COLO668 (cell line): ENCODE measurements at regions not wholly inside any gene's neighbourhood (a gene's known extent, or its start where the extent isn't known, plus 50 kb on each side); places are given as distances from the start of the nearest gene placed in this dataset.
"Not testable (repeated sequence)": the region's sequence is repeated elsewhere in the genome, so short reads cannot be mapped to it uniquely, and the experiment has no call there.

Experiments used
- DNase-seq: peaks from one replicate; lab custom pipeline; 2025; ENCODE audit not compliant: unreplicated experiment; lab: John Stamatoyannopoulos, UW

DNA sequence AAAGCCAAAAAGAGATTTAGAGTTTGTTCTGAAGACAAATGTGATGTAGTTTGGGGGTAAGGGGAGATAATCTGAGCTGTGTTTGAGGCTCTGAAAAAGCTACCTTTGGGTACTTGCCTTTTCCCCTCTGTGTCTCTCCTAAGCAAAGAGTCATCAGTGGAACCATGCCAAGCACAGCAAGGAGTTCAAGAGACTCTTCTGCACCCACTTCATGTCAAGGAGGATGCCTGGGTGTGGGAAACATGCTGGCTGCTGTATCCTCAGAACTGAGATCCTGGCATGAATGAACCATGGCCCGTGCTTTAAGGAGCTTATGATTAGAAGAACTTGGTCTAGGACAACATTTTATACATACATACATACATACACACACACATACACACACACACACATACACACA lies 142.9 kb downstream of the NOC3L start:
- DNase-seq, result no peak

DNA sequence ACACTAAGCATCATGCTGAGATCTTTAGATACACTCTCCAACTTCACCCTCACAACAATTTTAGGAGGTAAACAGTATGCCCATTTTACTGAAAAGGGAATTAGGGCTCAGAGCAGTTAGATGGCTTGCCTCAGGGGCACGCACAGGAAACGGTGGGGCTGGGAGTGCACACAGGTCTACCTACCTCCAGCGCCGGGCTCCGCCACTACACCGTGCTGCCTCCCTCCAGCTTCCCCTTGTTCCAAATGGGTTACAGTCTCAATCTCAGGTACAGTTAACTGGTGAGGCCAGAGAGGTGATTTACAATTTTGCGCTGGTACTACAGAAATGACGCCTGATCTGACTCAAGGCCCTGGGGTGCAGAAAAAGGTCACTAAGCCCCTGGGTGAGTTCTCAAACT lies 142.0 kb downstream of the NOC3L start:
- no peak for DNase-seq

DNA sequence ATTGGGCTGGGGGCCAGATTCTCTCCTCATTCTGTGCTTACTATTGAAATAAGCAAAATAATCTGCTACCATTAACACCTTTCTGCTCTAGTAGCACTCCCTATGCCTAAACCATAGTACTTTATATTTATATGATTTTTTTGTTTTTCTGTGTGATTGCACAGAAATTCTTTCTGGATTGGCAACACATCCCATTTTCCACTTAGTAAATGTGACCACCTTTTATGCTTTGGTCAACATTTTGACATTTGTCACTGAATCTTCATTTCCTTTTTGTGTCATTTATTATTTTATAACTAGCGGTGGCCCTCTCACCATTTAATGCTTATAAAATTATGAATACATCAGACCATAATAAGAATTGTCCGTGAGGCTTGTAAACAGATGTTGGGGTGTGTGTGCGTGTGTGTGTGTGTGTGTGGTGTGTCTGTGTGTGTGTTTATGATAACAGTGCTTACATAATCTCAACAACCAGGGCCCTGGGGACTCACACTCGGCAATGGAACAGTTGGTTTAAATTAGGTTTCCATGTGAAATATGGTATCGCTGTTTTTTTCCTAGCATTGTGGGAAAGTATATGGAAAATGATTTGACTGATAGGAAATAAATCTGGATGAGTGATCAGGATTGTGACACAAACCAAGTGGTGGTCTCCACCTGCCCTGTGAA lies 138.9 kb downstream of the NOC3L start:
- no peak for DNase-seq

DNA sequence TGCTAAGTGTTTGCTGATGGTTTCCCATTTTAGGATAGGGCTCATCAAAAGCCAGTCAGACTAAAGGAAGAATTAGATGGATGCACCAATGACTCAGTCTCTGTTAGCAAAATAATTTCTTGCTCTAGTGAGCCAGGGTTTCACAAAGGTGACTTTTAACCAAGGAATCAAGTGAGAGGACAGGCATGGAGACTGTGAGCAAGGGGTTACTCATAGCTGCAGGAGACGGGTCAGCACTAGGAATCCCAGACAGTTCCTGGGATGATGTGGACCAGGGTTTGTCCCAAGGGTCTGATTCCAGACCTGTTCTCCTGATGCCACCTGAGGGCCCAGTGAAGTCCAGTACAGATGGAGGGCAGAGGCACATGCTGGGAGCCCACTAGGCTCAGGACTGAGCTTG lies 138.1 kb downstream of the NOC3L start:
- DNase-seq, result no peak

DNA sequence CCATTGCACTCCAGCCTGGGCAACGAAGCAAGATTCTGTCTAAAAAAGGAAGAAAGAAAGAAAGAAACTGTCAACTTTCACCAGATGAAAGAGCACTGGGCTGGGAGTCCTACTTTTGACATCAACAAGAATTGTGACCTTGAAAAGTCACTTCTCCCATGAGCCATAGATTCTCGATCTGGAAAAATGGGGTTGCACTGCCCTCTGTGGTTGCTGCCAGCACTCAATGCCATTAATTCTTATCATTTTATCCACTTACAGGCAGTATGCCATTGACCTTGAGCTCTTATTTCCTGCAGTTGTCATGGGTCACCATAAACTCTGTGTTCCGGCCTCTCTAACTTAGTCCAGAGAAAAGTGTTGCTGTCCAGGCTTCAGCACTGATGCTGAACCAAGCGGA lies 137.2 kb downstream of the NOC3L start:
- no peak for DNase-seq

DNA sequence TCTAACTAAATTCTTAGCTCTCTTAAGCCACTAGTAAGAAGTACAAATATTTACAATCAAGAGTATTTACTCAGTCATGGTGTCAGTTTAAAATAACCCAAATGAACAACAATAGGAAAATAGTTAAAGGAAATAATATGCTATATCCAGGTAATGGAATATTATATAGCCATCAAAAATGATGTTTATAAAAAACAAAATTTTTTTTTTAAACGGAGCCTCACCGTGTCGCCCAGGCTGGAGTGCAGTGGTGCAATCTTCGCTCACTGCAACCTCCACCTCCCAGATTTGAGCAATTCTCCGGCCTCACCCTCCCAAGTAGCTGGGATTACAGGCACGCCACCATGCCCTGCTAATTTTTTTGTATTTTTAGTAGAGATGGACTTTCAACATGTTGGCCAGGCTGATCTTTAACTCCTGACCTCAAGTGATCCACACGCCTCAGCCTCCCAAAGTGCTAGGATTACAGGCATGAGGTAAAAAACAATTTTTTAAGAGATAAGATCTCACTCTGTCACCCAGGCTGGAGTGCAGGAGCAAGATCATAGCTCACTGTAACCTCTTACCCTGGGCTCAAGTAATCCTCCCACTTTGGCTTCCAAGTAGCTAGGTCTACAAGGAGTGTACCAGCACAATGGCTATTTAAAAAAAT lies 132.5 kb downstream of the NOC3L start:
- DNase-seq, result no peak

DNA sequence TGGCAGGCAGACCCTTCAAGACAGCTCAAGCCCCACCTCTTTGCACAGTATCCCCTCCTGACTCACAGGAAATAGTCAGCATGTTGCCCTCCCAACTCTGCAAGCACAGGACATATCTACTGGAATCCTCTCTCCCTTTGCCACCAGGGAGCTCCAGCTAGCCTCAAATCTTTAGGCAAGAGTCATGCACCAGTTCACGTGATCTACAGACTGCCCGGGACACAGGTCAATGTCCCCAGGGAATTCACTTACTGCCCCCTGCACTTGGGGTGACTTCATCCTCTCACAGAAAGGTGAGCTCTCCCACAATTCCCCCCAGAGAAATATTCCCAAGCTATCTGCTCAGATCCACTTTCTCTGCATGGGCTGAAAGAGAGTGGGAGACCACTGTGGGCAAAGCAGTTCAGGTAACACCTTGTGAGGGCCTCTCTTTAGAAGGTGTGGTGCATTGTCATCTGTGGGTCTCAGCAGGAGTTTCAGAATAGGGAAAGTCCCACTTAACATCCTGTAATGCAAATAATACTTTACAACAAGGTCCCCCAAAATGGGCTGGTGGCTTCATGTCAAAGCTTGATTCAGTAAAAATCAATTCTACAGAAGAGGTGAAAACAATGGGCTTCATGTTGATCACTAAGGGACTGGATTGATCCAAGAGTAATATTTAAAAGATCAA lies 129.9 kb downstream of the NOC3L start:
- DNase-seq, result no peak

DNA sequence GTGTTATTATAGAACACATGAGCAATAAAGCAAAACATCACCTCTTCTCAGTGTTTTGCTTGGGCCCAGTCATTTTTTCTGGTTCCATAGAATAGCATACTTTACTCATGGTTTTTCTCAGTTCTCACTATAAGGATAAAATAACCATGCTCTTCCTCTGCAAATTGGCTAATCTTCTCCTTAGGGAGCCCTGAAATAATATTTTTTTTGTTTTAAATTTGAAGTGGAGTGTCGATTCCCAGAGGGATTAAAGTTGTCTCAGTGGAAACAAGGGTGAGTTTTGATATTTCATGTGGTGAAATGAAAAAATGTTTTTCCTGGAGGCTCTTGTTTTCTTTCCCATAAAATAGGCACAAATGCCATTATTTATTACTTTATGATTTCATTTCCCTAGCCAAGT lies 127.3 kb downstream of the NOC3L start:
- DNase-seq, result no peak

DNA sequence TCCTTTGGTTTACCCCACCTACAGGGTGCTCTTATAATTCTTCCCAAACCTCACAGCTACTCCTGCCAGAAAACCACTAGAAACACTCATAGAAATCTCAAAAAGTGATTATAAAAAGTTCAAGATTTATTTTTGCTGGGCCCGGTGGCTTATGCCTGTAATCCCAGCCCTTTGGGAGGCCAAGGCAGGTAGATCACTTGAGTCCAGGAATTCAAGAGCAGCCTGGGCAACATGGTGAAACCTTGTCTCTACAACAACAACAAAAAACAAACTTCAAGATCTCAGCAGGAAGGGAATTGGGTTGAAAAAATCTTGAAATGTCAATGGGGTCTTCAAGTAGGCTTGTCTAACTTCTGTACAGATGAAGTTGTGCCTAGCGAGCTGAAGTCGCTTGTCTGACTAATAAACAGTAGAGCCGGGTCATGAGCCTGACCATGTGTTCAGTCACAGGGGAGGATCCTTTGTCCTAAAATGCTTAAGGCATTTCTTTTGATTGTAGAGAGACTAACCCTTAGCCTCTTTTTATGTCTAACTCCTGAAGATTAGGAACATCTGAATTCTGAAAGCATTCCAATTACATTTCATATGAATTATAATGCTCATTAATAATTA lies 124.6 kb downstream of the NOC3L start:
- no peak for DNase-seq

DNA sequence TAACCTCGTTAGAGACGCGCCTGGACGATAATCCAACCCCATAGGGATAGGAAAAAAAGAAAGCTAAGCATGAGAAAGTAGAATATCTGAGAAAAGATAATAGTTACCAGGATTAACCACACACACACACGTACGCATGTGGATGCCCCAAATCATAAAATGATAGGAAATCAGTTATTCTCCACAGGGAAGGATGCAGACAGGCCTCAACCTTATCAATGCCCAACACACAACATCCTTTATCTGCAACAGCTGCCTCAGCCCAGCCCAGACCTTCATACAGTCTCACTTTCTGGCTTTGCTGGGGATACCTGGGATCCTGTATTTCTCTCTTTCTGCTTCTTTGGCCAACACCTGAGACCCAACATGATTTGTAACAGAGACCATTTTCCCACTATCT lies 123.0 kb downstream of the NOC3L start:
- no peak for DNase-seq

DNA sequence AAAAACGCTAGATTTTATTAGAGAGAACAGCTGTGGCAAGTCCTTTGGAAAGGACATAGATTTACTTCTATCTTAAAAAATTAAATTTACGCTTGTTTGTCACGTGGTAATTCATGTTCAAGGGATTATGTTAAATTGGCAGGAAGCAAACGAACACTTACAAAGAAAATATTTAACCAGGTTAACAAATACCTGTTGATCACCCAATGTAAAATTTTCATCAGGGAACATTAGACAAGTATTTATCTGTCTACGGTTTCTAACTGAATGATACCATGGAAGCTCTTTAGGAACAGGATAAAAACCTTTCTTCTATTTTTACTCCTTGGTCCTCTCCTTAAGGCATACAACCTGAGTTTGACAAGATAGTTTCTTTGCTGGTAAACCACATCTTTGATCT lies 122.2 kb downstream of the NOC3L start:
- DNase-seq, result no peak

DNA sequence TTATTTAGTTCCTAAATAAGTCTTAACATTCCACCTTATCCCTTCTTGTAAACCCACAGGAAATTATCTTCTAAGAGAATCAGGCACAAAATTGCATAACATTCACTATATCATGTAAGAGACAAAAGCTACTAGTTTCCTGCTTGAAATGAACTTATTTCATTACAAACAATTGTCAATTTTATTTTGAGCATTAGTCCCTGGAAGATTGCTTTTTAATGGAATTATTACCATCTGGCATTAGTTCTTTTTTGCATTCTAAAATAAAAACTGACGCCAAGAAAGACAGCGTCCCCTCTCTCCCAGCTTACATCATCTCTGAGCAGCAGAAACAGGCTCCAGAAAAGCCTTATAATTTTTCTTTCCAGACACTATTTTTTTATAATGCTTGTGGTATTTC lies 121.8 kb downstream of the NOC3L start:
- no peak for DNase-seq

DNA sequence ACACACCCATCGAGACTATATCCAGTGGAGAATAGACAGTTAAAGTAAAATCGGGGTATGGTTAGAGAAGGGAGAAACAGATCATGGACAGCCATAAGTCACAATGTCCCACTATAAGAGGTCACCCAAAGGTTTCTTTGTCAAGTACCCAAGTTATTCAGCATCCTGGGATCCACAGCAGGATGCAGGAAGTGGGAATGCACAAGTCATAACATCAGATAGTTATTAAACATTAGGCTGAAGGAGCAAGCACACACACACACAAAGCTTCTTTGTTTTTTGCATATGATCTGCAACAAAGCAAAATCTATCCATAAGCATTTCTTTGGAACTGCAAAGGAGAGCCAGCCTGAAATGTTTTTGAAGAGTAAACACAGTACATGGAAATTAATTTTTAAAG lies 111.6 kb downstream of the NOC3L start:
- no peak for DNase-seq

DNA sequence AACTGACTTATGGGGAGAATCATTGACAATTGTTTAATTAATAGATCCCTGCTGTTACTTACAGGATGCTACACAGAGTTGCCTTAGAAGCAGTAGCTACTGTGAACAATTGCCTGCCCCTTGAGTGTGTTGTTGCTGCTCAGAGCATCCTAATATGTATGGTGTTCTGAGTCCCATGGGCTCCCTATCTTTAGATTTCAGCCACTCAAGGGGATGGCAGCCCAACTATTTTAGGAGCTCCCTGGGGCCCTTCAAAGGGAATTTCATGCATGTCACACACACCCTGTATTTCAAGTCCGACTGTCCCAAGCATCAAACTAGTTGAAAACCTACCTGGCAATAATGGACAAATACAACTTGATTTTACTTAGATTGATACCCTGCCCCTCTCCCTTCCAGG lies 111.2 kb downstream of the NOC3L start:
- no peak for DNase-seq

DNA sequence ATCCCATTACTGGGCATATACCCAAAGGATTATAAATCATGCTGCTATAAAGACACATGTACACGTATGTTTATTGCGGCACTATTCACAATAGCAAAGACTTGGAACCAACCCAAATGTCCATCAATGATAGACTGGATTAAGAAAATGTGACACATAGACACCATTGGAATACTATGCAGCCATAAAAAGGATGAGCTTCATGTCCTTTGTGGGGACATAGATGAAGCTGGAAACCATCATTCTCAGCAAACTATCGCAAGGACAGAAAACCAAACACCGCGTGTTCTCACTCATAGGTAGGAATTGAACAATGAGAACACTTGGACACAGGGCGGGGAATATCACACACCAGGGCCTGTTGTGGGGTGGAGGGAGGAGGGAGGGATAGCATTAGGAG lies 105.3 kb downstream of the NOC3L start:
- not testable (repeated sequence) for DNase-seq

DNA sequence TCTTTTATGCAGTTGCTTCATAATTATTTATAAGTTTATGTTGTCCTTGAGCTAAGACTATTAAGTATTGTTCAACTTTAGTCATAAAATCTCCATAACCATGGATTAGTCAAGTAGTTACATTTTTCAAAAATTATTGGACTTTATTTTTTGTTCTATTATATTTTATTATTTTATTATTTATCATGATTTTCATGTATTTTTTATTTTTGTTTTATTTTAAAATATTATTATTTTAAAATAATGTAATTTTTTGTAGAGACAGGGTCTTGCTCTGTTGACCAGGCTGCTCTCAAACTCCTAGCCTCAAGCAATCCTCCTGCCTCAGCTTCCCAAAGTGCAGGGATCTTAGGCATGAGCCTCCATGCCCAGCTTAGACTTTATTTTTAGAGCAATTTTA lies 102.3 kb downstream of the NOC3L start:
- no peak for DNase-seq

DNA sequence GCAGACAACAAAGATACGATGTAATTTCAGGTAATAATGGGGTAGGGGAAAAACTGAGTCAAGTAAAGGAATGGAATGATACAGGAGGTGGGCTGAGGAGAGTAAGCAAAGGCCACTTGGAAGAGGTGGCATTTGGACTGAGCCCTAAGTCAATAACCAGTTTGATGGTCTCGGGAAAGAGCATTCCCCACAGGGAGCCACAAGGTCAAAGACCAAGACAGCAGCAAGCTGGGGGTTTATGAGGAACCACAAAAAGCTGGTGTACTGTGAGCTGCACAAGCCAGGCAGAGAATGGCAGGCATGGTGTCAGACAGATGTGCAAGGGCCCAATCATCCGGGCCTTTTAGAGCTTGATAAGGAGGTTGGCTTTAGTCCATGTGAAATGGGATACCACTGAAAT lies 98.7 kb downstream of the NOC3L start:
- DNase-seq, result no peak

DNA sequence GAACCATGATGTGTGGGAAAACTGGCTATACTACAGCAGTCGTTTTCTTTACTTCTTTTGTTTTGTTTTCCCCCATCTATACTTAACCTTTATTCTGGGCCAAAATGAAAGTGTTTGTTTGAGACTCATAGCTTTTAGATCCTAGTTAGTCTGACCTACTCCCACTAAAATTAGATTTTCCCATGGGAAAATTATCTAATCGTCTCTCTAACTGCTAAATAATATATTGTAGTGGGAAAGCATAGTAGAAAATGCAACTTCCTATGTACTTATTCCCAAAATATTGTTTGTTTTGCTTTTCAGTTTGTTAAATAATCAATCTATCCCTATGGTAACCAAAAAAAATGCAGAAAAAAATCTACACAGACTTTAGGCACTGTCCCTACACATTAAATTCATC lies 96.6 kb downstream of the NOC3L start:
- no peak for DNase-seq

DNA sequence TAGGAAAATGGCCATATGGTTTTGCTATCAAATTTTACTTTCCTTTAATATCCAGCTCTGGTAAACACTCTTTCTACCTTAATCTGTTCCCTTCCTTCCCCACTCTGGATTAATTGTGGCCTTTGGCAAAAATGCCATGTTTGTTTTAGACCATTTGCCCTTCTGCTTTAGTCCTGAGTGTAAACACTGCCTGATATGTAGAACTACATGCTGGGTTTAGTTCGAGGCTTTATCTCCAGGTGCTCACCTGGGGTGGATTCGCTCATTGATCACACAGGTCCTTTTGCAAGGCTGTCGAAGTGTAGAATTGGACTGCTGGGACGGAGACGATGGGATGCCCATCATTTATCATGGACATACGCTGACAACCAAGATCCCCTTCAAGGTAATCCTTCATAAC lies 94.1 kb downstream of the NOC3L start:
- no peak for DNase-seq

DNA sequence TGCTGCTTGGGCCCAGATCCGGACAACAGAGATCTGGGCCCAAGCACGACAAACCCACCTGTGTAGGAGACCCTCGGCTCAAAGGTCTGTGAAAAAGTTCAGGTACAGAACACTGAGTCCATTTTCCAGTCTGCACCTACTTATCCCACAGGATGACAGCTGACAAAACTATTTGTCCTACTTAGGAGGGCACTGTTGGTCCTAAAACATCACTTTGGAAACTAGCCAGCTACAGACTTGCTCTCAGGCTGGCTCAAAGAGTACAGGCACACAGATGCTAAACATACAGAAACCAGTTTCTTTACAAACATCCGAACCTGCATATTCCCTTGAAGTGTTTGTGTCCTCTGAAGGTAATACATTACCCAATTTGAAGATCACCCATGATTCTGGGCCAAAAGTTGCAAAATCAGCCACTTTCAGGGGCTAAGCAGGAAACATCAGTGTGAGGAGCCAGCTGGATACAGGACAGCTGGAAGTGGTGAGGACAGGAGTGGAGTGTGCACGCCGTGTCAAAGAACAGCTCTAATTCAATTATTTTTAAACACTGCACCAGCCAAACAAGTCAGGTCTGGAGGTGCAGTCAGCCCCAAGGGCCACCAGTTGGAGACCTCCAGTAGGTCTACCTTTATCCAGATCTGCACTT lies 88.5 kb downstream of the NOC3L start:
- no peak for DNase-seq

DNA sequence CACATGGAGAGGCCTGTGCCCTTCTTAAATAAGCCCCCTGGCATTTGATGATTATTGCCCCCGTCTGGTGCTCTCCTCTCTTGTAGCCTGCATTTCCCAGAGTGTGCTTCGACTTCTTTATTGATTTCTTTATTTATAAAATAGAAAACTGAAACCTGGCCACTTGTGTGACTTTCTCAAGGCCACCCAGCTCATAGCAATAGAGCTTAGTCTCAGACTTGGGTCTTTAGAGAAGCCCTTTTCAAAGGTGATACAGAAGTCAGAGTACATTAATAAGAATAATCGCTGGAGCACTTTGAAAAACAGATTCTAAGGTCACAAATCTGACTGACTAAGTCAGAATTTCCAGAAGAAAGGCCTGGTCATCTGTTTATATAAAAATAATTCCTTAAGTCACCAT lies 86.6 kb downstream of the NOC3L start:
- DNase-seq, result no peak

DNA sequence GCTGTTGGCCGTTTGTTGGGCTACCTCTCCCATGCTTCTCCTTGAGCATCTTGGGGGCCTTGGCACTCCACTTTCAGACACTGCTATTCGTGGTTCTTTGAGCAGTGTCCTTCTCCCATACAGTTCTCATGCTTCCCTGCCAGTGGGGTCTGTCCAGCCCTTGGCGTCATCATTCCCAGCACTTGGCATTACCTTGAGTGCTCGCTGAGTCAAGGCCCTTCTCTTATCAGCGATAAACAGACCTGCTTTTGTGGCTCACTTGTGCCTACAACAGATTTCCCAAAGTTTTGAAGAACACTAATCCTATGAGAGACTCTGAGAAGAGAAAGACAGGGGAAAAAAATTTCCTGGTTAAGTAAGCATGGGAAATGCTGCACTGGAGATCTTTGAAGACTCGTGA lies 85.3 kb downstream of the NOC3L start:
- DNase-seq, result no peak
